Colonic mucosa (tissue), 4 donors: ENCODE measurements at regions not wholly inside any gene's neighbourhood (a gene's known extent, or its start where the extent isn't known, plus 50 kb on each side); places are given as distances from the start of the nearest gene placed in this dataset.

Experiments
- DNase-seq: peaks from one replicate; pipeline ENCODE4 v3.0.0-alpha.2; 2020
- H3K27ac ChIP-seq: fragments of 200-600 bp; one replicate; pipeline ENCODE4 v1.8.0; 2021
- H3K27me3 ChIP-seq: fragments of 200-600 bp; one replicate; pipeline ENCODE4 v1.8.0; 2021
- H3K36me3 ChIP-seq: fragments of 200-600 bp; one replicate; pipeline ENCODE4 v1.8.0; 2021
- H3K4me1 ChIP-seq: fragments of 200-600 bp; one replicate; pipeline ENCODE4 v1.8.0; 2021; ENCODE audit warnings: mild to moderate bottlenecking
- H3K4me3 ChIP-seq: fragments of 200-600 bp; one replicate; pipeline ENCODE4 v1.8.0; 2021
- H3K9ac ChIP-seq, 2 donors: one replicate each; pipeline ENCODE4 v1.7.0; 2013; ENCODE audit warnings: control low read depth in 2 of 2, low read depth in 2 of 2, low read length in 2 of 2
- H3K9me3 ChIP-seq: fragments of 200-600 bp; one replicate; pipeline ENCODE4 v1.8.0; 2021
- CTCF ChIP-seq: fragments of 200-600 bp; IDR thresholded peaks from one replicate; pipeline ENCODE4 v1.8.0; 2022; ENCODE audit warnings: antibody characterized with exemption, mild to moderate bottlenecking
- intact Hi-C: fragments of 100-400 bp; cut with DNase I; formaldehyde crosslinking; loops from one replicate; pipeline ENCODE4 v1.14.1; 2022
- donor health status: healthy.
- donor health status: DM: no; HTN: no; CAD: no.
- donor health status: DM: no; HTN: no; CAD: no.

DNA sequence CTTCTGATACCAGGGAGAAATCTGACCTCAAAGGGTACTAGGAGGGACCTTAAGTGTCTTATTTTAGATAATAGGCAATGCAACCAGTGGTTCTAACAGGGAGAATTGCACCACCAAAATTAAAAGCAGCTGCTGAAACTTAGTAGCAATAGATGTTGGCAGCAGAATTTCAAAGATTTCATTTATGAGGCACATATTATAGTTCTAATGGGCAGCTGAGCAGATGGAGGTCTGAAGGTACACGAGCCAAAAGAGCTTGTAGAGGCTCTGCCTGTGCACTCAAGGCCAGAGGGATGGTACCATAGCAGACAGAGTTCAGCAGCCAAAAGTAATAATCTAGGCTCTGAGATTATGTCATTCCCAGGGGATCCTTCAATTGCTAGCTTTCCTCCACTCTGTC lies 87.3 kb upstream of the NCKAP5 start:
- H3K36me3 ChIP-seq, result no peaks in the 10 kb centered on the region
- no peak for DNase-seq
- no peaks in the 10 kb centered on the region for H3K4me1 ChIP-seq
- no peak overlapping the region for H3K9ac ChIP-seq
- H3K27me3 ChIP-seq, result no peaks in the 10 kb centered on the region
- intact Hi-C loops, result no loop called here
- no peak for TF ChIP-seq CTCF
- H3K4me3 ChIP-seq, result no peak overlapping the region
- no peaks in the 10 kb centered on the region for H3K9me3 ChIP-seq
- no peak overlapping the region for H3K27ac ChIP-seq

DNA sequence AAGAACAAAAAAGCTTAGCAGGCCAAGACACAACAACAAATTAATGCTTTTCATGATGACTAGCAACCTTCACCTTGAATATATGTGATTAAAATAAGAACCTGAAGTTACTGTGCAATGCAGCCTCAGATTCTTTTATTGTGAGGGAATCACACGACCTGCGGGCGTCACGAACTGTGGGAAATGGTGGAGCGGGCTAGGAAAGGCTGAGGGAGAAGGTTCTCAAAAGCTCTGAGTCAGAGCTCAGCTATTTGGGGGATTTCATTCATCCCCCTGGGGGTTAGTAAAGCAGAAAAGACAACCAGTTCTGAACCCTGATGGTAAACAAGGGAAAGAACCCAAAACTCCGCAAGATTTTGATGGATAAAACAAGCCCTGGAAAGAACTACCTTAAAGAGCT lies 89.3 kb upstream of the NCKAP5 start:
- no peak for TF ChIP-seq CTCF
- Histone ChIP-seq H3K4me1 (no peaks in the 10 kb centered on the region), H3K27me3 (no peaks in the 10 kb centered on the region), H3K36me3 (no peaks in the 10 kb centered on the region), H3K9me3 (no peaks in the 10 kb centered on the region), H3K4me3 (no peak overlapping the region), H3K9ac (no peak overlapping the region), H3K27ac (no peak overlapping the region)
- intact Hi-C loops, result no loop called here
- no peak for DNase-seq

- H3K4me3 ChIP-seq, result no peak overlapping the region
- no peaks in the 10 kb centered on the region for H3K4me1 ChIP-seq
- no peaks in the 10 kb centered on the region for H3K36me3 ChIP-seq
- no peak overlapping the region for H3K27ac ChIP-seq
- H3K9ac ChIP-seq, result no peak overlapping the region
- DNase-seq, result no peak
- no peak for TF ChIP-seq CTCF
- no peaks in the 10 kb centered on the region for H3K27me3 ChIP-seq
- intact Hi-C loops, result no loop called here
- H3K9me3 ChIP-seq, result no peaks in the 10 kb centered on the region
Measured at GRCh38 chr2:133658020-133658903, 90.0 kb upstream of the NCKAP5 start.

GRCh38 chr2:133660510-133660909 lies 92.2 kb upstream of the NCKAP5 start:
- DNase-seq, result no peak
- Histone ChIP-seq H3K36me3 (no peaks in the 10 kb centered on the region), H3K9ac (no peak overlapping the region), H3K4me3 (no peak overlapping the region), H3K27me3 (no peaks in the 10 kb centered on the region), H3K27ac (no peak overlapping the region), H3K9me3 (no peaks in the 10 kb centered on the region), H3K4me1 (no peaks in the 10 kb centered on the region)
- TF ChIP-seq CTCF, result no peak
- intact Hi-C loops, result no loop called here

DNA sequence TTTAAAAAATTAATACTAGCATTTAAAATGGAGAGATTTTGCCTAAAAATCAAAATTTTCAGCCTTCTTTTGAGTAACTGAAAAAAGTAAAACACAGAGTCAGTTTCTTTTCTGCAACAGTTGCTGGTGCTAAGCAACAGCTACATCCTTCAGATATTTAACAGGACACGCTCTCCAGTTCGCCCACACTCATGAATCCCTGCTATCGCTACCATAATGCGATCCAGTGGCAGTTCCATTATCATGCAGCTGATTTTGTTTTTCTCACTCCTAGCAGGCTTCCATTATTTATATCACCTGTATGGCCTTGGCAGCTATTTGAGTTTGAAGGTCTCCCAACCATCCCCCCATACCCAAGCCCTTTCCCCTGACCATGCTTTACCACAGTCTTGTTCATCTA lies 93.1 kb upstream of the NCKAP5 start:
- H3K4me3 ChIP-seq, result no peak overlapping the region
- H3K27me3 ChIP-seq, result no peaks in the 10 kb centered on the region
- no peak overlapping the region for H3K27ac ChIP-seq
- DNase-seq, result no peak
- no peaks in the 10 kb centered on the region for H3K9me3 ChIP-seq
- no peak overlapping the region for H3K9ac ChIP-seq
- intact Hi-C loops, result no loop called here
- H3K36me3 ChIP-seq, result no peaks in the 10 kb centered on the region
- no peak for TF ChIP-seq CTCF
- no peaks in the 10 kb centered on the region for H3K4me1 ChIP-seq
